SH-SY5Y (cell line): ENCODE measurements at regions not wholly inside any gene's neighbourhood (a gene's known extent, or its start where the extent isn't known, plus 50 kb on each side); places are given as distances from the start of the nearest gene placed in this dataset.

ENCODE experiments used
- GATA2 ChIP-seq: IDR thresholded peaks from 2 replicates; pipeline ENCODE4 v1.6.1; 2011; ENCODE audit warnings: mild to moderate bottlenecking, low read depth, low read length
- GATA3 ChIP-seq: IDR thresholded peaks from 2 replicates; pipeline ENCODE4 v1.6.1; 2011; ENCODE audit warnings: low read depth, mild to moderate bottlenecking, low read length, moderate library complexity

DNA sequence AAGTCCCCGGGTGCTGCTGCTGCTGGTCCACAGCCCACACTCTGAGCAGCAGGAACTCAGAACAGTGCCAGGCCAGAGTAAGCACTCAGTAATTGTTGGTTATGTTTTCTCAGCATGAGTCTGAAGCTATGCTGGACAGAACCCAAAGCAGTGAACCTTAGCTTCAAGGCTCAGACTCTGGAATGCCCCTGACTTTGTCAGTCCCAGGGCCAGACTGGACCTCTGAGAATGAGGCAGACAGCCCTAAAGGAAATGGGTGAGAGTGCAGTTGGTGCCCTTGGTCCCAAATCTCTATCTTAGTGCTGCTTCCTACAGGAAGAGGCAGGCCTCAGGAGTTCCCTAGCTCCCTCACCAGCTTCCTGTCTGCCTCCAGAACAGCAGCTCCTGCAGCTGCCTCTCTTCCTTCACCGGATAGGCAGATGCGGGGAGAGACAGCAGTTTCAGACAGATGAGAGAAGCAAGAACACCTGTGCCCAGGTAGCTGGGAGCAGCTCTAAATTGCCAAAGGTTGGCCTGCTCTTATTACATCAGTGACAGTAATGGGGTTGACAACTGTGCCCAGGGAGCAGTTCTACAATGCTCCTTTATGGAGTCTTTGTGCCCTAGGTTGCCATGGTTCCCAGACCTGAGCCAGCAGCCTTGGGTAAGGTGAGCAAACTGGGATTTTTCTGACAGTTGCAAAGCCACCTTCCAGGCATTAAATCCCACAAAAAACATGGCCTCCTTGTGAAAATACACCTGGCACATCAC lies 82.2 kb upstream of the CXCL14 start:
- no peak for TF ChIP-seq GATA2
- no peak for TF ChIP-seq GATA3
